ENCODE measurements at regions not wholly inside any gene's neighbourhood (a gene's known extent, or its start where the extent isn't known, plus 50 kb on each side); places are given as distances from the start of the nearest gene placed in this dataset.

GRCh38 chr14:66131111-66131510 is 355.1 kb upstream of the CCDC196 start:
- SMC1A ChIA-PET (ENCODE audit: uncharacterized antibody, unreplicated experiment): no interaction called here
- no peak for TF ChIP-seq E2F4 (IDR thresholded peaks at IDR 0.05; ENCODE audit: low read depth, low read length)
- TF ChIP-seq ATF2 (IDR thresholded peaks at IDR 0.05; ENCODE audit: low read length): no peak
- TF ChIP-seq NFYA (IDR thresholded peaks at IDR 0.05; ENCODE audit: borderline replicate concordance, low read depth, low read length): no peak
- no peak for TF ChIP-seq MLLT1 (IDR thresholded peaks at IDR 0.05)
- TF ChIP-seq POLR2A (IDR thresholded peaks at IDR 0.05; ENCODE audit: low read depth, low read length): no peak
- no peak for TF ChIP-seq SIX5 (IDR thresholded peaks at IDR 0.05; ENCODE audit: low read depth, low read length, severe bottlenecking)
- TF ChIP-seq FOXK2 (IDR thresholded peaks at IDR 0.05): no peak
- TF ChIP-seq EED (IDR thresholded peaks at IDR 0.05; ENCODE audit: low read depth): no peak
- no TSS peak for BruUV-seq (replicated peaks)
- Histone ChIP-seq H3K79me2 (ENCODE audit: control insufficient read depth, insufficient read depth, low read length) (no peaks in the 10 kb centered on the region), H4K20me1 (ENCODE audit: control insufficient read depth, insufficient read depth) (no peaks in the 10 kb centered on the region), H3K4me1 (ENCODE audit: control insufficient read depth, insufficient read depth, low read length) (no peaks in the 10 kb centered on the region), H3K4me2 (ENCODE audit: control insufficient read depth, insufficient read depth) (no peak overlapping the region), H3K27ac (ENCODE audit: control insufficient read depth, insufficient read depth) (no peak overlapping the region), H3K4me3 (no peak overlapping the region), H3K9me3 (replicated peaks; ENCODE audit: control insufficient read depth, insufficient read depth, low read length) (no peaks in the 10 kb centered on the region), H3K9ac (ENCODE audit: control insufficient read depth, insufficient read depth, low read length) (no peak overlapping the region), H3K27me3 (replicated peaks in 1 of 2; ENCODE audit: control insufficient read depth in 2 of 2, insufficient read depth in 2 of 2, low read length in 1 of 2) (no peaks in the 10 kb centered on the region; a peak in 1 of 4 replicates), H2AFZ (ENCODE audit: control insufficient read depth, low read depth, low read length) (no peak overlapping the region), H3K36me3 (ENCODE audit: control insufficient read depth in 2 of 2, insufficient read depth in 2 of 2, low read length in 1 of 2) (no peaks in the 10 kb centered on the region)
- DNase-seq (ENCODE audit: low read depth, low spot score) (no peak), ATAC-seq (no peak), FAIRE-seq (no peak)
- POLR2A ChIA-PET: no interaction called here
- WGBS (ENCODE audit: insufficient coverage, insufficient replicate concordance, low lambda C conversion rate, missing lambda C conversion rate): 22% methylated on average over 4 of the region's 4 CpGs
- RAD21 ChIA-PET (ENCODE audit: unreplicated experiment): no interaction called here
- intact Hi-C loops (cut with micrococcal nuclease; ENCODE audit: unreplicated experiment): no loop called here
- CTCF ChIA-PET: no interaction called here
- in situ Hi-C loops (cut with MboI): no loop called here

All from GM12878 (cell line).